GM18873 (cell line): ENCODE measurements at regions not wholly inside any gene's neighbourhood (a gene's known extent, or its start where the extent isn't known, plus 50 kb on each side); places are given as distances from the start of the nearest gene placed in this dataset.

Source experiments
- ATAC-seq: cut with Tn5 transposase; IDR thresholded peaks from one replicate; pipeline ENCODE4 v1.9.1; 2021; ENCODE audit warnings: mild to moderate bottlenecking, moderate library complexity, moderate number of reproducible peaks; ENCODE audit not compliant: unreplicated experiment, low FRiP score

DNA sequence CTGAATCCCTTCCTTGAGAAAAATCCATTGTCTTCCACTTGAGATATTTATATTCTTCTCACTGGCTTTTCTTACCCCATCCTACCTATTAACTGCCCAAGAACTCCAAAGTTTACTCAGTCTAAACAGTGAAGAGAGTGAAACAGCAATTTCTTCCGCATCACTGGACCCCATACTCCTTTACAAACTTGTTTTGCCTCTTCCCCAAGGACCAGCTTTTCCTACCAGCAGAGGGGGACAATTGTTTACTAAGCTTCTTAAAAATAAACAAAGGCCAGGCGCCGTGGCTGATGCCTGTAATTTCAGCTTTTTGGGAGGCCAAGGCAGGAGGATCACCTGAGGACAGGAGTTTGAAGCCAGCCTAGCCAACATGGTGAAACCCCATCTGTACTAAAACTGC lies 52.0 kb downstream of the LRATD1 start:
- no peak for ATAC-seq

DNA sequence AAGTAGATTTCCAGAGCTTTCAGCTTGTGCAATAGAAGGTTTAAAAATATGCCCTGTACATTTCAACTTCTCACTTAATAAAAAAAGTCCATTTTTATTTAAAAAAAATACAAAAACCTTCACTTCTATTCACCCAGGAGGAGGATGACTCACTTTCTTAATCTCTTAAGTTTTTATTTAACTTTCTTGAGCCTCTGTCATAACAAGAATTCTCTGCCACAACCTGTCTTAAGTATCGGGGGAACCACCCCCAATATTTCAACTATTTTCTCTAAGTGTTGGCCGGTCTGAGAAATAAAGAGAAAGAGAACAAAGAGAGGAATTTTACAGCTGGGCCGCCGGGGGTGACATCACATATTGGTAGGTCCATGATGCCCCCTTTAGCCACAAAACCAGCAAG lies 58.4 kb downstream of the LRATD1 start:
- ATAC-seq = no peak

DNA sequence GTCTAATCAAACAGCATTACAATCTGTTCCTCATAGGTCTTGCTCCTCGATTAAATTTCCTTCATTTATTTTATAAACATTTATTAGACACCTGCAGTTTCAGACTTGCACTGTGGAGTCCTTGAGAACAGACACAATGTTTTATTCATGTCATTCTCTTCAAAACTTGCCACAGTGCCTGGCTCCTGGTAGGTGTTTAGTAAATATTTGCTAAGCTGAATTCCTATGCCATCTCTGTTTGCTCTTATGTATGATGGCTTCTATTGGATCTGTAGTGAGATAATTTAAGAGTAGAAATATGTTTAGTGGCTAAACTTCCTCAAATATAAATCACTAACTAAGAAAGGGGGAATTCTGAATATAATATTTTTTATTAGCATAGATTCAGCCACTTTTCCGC lies 61.4 kb downstream of the LRATD1 start:
- no peak for ATAC-seq

DNA sequence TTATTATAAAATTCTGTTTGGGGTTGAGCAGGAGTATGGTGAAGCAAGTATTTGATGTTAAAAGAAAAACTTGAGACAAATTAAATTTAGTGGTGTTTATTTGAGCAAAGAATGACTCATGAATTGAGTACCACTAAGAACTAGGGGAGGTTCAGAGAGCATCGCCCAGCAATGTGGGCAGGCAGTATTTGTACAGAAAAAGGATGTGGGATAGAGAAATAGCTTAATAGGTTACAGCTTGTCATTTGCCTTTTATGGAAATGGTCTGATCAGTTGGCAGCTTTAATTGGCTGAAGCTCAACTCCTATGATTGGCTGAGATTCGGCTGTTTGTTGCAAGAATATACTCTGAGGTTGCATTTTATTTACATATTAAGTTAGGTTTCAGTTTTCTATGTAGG lies 68.2 kb downstream of the LRATD1 start:
- no peak for ATAC-seq

DNA sequence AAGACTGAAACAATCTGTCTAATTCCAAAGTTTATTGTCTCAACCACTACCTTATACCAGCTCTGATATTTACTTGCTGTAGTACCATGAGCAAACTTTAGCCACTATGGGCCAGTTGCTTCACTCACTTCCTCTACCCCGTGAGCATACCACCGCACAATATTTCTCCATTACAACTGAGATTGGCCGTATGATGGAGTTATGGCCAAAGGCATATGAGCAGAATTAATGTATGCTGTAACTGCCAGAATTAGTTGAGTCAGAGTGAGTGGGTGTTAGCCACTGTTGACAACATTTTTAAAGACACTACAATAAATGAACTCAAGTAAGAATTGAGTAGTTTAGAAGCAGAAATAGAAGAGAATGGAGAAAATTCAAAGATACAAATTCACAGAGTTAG lies 69.7 kb downstream of the LRATD1 start:
- no peak for ATAC-seq

DNA sequence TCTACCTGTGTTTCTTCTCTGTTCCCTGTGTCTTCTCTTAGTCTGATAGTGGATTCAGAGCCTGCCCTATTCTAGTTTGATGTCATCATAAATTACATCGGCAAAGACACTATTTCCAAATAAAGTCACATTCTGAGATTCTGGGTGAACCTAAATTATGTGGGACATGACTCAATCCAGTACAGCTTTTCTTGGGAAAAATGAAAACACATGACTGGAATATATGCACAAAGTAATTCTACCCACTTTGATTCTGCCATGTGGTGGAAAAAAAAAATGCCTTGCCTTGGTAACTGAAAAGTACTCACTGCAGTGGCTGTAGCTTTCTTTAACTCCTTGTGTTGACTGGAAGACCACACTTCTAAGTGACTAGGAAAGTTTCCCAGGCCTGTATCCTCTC lies 73.7 kb downstream of the LRATD1 start:
- no peak for ATAC-seq

DNA sequence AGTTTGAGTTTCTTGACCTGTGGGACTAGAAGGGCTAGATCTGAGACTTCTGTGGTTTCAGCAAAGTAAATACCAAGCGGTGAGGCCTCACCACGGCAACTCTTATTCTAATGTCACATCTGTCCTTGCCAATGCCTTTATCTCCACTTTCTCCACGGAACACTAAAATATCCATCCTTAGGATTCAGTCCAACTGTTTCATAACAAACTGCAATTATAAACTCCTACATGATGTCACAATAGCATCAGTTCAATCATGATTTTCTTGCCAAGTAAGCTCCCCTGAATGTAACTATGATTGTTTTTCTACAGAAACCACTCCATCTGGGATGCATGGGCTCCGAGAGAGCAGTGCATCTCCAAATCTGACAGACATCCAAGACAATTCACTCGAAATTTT lies 79.6 kb downstream of the LRATD1 start:
- no peak for ATAC-seq

DNA sequence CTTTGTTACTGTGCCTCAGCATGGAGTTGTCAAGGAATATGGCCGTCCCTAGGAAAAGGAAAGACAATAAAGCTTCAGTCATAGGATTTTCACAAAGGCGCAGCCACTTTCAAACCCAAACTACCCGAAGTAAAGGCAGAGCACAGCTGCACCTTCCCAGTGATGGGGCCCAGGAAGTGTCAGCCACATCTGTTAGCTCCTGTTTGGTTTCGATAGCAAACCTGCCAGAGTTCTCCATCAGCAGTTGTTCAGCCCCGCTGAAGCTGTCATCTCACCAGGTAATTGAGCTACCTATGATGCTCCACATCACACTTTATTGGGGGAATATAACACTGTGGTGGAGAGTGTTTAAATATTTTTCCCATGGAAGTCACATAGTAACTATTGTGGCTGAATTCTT lies 80.7 kb downstream of the LRATD1 start:
- no peak for ATAC-seq

DNA sequence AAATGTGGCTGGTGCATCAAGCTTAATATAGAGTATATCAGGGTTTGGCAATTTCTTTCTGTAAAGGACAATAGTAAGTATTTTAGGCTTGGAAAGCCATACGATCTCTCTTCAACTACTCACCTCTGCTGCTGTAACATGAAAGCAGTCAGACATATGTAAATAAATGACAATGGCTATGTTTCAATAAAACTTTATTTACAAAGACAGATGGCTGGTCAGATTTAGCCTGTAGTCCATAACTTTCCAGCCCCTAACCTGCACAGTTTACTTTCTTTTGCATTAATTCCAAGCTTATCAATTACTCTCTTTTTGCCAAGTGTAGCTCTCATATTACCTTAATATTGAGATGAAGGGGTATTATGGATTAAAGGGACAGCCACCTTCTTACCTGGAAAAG lies 83.1 kb downstream of the LRATD1 start:
- no peak for ATAC-seq

DNA sequence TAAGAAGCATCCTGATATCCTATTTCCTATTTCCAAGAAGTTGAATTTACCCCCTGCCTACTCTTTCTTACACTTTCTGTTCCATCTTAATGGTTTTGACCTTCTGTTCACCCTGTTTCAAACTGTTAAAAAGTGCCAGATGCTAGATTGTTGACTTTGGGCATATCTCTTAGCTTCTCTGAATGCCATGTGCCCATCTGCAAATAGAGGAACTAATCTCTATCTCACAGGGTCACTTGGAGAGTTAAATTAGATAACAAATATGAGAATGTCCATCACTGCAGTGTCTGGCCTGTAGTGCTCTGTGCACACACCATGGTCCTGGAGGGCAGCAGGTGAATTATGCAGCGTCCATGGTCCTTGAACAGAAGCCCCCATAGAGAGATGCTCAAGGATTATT lies 83.8 kb downstream of the LRATD1 start:
- no peak for ATAC-seq

DNA sequence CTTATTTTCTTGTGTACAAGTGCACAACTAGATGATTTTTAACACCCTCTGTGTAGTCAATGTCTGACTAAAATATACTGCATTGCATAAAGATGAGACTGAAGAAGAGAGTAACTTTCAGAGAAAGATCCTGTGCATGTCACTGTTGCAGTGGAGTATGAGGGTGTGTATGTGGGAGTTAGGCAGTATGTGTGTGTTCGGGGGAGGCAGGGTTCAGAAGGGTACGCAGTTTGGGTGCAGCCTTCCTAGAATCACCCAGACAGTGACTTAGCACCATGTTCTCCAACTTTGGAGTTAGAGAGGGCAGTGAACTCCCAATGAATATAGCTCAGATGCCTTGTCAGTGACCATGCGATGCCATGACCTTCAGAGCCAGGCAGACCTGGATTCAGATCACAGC lies 84.6 kb downstream of the LRATD1 start:
- ATAC-seq = no peak

DNA sequence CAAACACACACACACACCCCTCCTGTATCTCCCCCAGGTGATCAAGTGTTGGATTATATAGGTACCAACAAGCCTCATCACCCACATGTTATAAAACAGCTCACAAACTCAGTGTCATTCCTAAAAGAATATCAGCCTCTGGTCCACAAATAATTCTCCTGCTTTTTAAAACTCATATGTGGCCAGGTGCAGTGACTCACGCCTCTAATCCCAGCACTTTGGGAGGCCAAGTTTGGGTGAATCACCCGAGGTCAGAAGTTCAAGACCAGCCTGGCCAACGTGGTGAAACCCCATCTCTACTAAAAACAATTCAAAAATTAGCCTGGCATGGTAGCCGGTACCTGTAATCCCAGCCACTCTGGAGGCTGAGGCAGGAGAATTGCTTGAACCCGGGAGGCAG lies 87.8 kb downstream of the LRATD1 start:
- ATAC-seq = no peak

DNA sequence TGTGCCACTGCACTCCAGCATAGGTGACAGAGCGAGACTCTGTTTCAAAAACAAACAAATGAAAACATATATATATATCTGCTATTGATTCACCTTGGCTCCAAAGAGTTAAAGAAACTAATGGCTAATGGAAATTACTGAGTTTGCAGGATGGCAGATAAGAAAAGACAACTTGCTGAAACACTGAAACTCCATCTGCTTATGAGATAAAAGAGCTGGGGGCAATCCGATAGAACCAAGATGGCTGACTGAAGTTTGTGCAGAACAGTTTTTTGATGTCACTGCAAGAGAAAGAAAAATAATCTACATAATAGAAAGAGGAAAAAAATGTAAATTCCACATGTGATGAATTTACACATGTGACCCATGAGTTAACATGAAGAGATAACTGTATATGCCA lies 88.2 kb downstream of the LRATD1 start:
- ATAC-seq = no peak

DNA sequence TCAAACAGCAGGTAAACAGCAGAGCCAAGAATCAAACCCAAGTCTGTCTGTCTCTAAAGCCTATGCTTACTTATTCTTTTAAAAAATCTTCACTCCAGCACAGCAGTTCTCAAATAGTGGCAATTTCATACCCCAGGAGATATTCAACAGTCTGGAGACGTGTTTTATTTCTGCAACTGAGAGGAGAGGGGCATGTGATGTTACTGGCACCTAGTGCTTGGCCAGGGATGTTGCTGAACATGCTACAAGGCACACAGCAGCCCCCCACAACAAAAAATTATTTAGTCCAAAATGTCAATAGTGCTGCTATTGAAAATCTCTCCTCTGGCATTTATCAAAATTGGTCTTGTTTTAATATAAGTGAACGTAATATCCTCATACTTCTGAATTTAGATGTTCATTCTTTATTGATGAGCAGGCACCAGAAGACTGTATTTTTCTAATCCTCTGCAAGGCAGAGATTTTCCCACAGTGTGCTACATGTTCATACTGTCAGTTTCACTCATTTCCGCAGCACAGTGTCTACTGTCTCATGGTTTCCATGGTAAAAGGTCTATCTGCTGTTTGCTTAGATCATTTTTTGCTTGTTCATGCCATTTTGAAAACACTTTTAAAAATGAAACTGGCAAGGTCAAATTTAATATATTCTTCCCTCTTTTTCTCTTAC lies 90.5 kb downstream of the LRATD1 start:
- no peak for ATAC-seq

DNA sequence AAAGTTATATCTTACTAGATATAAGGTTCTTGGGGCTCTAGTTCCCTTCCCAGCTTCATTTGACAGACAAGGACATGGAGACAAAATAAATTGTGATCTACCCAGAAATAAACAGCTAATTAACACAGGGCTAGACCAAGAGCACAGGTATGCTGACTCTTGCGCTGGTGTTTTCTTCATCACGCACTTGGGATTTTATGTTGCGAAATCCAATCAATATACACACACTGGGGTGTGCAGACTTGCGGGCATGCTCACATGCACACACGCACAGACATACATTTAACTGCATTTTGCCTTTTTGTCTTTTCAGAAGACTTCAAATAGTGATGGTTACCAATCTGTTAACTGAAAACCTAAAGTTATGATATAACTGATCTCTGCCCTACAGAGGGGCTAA lies 91.2 kb downstream of the LRATD1 start:
- ATAC-seq = no peak

DNA sequence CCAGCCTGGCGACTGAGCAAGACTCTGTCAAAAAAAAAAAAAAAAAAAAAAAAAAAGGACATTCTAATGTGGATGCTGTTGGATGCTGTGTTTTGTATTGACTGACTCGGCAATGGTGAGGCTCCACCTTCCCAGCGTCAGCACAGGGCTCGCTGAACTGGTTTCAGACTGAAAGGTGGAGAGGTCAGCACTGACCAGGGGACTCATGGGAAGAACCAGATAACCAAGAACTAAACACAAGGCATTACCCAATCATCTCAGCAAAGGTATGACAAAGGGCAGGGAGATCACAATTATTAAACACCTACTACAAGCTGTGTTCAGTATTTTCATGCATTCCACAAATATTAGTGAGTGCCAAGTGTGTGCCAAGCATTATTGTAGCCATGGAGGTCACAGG lies 103.2 kb downstream of the LRATD1 start:
- no peak for ATAC-seq

DNA sequence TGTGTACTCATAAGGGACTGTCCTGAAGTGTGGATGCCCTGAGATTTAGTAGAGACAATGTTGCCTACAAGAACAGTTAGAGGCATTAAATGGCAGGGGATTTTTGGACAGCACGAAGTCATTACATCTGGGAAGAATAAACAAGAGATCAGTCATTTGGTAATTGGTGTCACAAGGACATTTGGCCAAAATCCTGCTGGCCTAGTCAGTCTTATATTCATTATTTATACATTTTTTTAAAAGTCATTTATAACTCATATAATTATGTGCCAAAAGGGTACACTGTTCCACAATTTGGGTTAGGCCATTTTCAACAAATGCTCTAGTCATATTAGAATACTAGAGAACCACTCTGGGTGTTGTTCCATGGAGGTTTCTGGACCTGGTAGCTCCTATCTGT lies 104.7 kb downstream of the LRATD1 start:
- ATAC-seq = no peak

DNA sequence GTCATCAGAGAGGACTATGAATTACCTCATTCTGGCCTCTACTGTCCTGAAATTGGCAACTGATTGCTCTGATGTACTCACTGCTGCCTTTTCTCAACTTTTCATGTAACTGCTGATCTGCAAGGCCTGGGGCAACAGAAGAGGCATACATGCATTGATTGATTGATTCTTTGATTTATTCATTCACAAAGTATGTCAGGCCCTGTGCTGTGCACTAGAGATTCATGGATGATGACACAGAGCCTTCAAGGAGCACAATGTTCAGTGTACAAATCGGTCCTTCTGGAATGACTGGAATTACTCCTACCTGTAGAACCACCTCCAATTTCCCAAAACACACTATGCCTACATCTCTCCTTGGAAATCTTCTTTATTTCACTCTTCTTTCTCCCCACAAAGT lies 111.3 kb downstream of the LRATD1 start:
- ATAC-seq = no peak

DNA sequence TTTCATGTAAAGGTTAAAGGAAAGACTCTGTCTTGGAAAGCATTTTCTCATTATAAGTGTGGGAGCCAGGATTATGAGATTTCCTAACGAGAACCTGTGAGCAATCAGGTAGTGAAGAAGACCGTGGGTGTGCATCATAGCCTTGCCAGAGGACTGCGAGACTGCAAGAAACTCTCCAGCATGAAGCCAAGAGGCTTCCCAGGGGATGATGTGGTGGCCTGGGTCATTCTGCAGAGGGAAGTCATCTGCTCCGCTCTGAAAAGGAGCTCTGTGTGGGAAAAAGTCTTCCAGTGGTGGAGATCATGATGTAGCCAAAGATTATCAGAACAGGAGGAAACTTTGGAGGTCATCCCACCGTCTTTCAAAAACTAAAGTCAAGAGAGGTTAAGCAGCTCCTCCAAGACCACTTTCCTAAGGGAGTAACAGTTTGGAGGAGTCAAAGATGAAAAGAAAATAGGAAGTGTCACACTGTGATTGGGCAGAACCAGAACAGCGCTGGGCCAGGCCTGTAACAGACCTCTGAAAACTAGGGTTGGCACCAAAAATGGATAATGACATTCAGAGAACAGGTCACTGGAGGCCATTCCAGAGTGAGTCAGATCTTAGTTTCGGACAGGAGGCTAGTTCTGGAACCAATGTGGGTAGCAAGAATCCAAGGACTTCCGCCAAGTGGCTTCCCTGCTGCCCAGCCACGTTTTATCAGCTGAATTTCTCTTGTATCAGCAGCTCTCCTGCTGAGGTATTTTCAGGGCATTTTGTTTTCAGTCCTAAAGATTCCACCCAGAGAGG lies 113.0 kb downstream of the LRATD1 start:
- no peak for ATAC-seq

DNA sequence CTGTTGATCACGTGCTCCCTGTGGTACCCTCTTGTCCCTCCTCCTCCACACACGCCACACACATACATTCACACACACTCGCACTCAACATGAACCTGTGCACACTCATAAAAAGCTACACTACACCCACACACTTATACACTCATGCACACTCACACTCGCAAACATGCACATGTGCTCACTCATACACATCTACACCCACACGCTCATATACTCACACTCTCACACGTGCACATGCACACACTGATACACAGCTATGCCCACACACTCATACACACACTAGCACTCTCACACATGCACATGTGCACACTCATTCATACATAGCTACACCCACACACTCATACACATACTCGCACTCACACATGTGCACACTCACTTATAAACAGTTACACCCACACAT lies 113.6 kb downstream of the LRATD1 start:
- no peak for ATAC-seq

DNA sequence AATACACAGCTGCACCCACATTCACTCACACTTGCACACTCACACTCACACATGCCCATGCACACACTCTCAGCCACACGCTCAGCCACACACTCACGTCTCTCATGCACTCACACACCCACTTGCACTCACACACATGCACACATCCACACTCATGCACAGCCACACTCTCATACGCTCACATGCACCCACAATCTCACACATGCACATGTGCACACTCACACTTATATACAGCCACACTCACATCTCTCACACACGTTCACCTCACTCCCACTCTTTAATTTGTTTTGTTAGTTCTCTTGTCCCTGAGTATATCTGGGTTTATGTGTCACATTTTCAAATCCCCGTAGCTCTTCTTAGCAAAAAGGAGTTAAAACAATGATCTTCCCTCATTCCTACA lies 114.9 kb downstream of the LRATD1 start:
- ATAC-seq = no peak

DNA sequence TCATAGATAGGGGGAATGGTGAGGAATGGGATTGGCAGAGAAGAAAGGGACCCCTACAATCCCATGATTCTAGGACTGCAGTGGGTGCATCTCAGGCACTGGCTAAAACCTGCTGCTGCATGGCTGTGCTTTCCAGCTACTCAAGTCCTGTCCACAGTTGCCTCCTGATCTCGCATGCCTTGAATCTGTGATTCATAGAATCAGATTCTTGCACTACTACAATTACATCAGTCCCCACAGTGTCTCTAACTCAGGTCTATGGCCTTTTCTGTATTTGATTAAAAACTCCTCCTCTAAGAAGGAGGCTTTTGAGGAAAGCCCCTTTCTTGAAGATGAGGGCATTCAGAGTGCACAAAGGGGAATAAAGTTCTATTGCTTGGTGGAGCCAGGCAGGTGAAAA lies 117.4 kb downstream of the LRATD1 start:
- ATAC-seq = no peak
